ENCODE measurements at regions not wholly inside any gene's neighbourhood (a gene's known extent, or its start where the extent isn't known, plus 50 kb on each side); places are given as distances from the start of the nearest gene placed in this dataset.

DNA sequence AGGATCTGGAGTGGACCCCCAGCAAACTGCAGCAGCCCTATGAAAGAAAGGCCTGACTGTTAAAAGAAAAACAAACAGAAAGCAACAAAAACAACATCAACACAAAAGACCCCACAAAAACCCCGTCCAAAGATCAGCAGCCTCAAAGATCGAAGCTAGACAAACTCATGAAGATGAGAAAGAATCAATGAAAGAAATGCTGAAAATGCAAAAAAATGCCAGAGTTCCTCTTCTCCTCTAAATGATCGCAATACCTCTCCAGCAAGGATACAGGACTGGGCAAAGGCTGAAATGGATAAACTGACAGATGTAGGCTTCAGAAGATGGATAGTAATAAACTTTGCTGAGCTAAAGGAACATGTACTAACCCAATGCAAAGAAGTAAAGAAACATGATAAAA, 526.3 kb upstream of the DAB2 start:
- no peak for TF ChIP-seq EZH2 (IDR thresholded peaks at IDR 0.05; ENCODE audit: borderline replicate concordance, low read length)
- TF ChIP-seq, protein P1, sequence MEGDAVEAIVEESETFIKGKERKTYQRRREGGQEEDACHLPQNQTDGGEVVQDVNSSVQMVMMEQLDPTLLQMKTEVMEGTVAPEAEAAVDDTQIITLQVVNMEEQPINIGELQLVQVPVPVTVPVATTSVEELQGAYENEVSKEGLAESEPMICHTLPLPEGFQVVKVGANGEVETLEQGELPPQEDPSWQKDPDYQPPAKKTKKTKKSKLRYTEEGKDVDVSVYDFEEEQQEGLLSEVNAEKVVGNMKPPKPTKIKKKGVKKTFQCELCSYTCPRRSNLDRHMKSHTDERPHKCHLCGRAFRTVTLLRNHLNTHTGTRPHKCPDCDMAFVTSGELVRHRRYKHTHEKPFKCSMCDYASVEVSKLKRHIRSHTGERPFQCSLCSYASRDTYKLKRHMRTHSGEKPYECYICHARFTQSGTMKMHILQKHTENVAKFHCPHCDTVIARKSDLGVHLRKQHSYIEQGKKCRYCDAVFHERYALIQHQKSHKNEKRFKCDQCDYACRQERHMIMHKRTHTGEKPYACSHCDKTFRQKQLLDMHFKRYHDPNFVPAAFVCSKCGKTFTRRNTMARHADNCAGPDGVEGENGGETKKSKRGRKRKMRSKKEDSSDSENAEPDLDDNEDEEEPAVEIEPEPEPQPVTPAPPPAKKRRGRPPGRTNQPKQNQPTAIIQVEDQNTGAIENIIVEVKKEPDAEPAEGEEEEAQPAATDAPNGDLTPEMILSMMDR (IDR thresholded peaks at IDR 0.05; ENCODE audit: low read length) = no peak
